HG03342 (cell line): ENCODE measurements at regions not wholly inside any gene's neighbourhood (a gene's known extent, or its start where the extent isn't known, plus 50 kb on each side); places are given as distances from the start of the nearest gene placed in this dataset.

Source experiments
- ATAC-seq: cut with Tn5 transposase; IDR thresholded peaks from one replicate; pipeline ENCODE4 v1.9.1; 2021; ENCODE audit warnings: mild to moderate bottlenecking, moderate library complexity; ENCODE audit not compliant: unreplicated experiment

DNA sequence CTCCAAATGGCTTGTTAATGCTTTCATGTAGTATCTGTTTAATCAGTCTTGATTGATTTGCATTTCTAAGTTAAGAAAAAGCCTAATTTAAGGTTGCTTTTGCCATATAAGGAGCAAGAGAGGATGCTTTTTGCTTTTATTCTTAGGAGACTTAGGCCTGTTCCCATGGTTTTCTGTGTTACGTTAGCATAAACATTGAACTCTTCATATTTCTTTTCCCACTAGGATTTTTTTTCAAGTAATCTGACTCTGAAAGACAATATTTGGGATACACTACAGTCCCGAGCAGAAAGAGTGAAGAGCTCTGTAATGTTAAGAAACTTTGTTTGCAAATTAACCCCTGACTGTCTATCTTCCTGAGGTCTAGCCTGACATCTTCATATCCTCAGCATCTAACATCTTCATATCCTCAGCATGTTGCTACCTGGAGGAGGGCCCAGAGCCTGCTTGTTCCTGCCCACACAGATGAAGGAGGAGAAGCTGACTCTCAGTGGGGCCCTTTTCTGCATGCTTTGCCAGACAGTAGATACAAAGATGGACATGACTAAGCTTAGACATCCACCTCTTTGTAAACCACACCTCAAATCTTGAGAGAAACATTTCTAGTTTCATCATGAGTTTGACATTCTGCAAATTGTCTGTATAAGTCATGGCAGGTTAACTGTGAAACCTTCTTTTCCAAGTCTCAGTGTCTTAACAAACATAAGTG is 86.2 kb upstream of the COL6A5 start:
- ATAC-seq = no peak

DNA sequence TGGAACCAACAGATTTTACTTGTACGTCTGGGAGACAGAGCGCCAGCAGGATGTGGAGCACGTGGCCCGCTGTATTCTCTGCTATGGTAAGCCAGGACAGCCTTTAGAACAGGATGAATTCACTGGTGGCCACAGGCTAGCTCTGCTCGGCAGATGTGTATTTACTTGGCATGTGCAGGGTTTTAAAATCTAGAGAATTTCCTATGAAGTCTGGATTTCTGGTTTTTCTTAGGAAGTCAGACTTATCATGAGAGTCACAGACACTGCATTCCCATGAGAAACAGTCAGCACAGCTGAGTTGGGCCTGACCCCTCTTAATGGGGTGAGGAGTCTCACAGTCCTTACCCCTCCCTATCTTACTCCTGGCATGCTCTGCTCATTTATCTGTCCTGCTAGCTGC is 84.6 kb upstream of the COL6A5 start:
- ATAC-seq = no peak

DNA sequence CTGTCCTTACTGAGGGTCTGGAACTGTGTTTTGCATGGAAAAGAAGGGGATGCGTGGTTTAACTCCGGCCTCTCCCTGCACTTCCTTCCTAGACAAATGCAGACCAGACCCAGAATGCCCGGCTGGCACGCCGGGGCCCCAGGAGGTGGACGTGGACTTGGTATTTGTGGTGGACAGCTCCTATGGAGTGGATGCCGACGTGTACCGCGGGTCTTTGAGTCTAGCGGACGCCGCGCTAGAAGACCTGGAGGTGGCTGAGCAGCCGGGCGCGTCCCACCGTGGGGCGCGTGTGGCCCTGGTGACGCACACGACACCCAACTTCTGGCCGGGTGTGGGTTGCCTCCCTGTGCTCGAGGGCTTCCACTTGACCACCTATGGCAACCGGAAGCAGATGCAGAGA is 81.8 kb upstream of the COL6A5 start:
- ATAC-seq = no peak

GRCh38 chr3:130266817-130267216 is 78.7 kb upstream of the COL6A5 start:
- no peak for ATAC-seq

- ATAC-seq = peak; percentile 72
Observed at GRCh38 chr3:130276203-130276803, 69.2 kb upstream of the COL6A5 start.

- ATAC-seq = no peak
Observed at GRCh38 chr3:130288670-130289069, 56.8 kb upstream of the COL6A5 start.

DNA sequence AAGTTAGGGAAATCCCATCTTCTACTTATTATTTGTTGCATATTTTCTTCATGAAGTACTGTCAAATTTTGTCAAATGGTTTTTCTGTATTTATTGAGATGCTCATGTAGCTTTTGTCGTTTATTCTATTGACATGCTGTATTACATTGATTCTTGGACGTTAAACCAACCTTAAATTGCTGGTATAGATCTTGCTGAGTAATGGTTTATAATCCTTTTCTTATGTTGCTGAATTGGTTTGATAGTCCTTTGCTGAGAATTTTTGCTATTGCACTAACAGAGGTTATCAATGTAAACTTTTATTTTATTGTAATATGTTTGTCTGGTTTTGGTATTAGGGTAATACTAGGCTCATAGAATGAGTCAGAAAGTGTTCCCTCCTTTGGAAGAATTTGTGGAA is 54.3 kb upstream of the COL6A5 start:
- ATAC-seq = no peak

DNA sequence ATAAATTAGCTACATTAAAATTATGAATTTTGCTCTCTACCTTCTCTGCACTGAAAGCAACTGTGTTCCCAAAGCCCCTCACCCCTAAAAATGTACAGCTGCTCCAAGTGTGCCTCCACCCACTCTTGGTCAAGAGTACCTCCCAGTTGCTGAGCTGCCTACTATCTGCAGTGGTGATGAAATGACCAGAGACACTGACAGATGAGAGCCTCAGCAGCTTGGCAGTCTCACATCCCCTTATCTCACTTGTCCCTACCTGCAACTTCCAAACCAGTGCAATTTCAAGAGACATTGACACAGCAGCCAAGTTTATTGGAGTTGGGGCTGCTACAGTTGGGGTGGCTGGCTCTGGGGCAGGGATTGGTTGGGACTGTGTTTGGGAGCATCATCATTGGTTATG is 52.2 kb upstream of the COL6A5 start:
- ATAC-seq = no peak
